HEK293T (cell line): ENCODE measurements at regions not wholly inside any gene's neighbourhood (a gene's known extent, or its start where the extent isn't known, plus 50 kb on each side); places are given as distances from the start of the nearest gene placed in this dataset.
"Not testable (repeated sequence)": the region's sequence is repeated elsewhere in the genome, so short reads cannot be mapped to it uniquely, and the experiment has no call there.

Experiments used
- CTCF ChIA-PET: fragments of 350-600 bp; formaldehyde crosslinking; extraction: SDS; loops from one replicate; lab custom pipeline; 2021; ENCODE audit warnings: antibody characterized with exemption, inconsistent platforms; lab: Yijun Ruan, JAX
- POLR2A ChIA-PET: fragments of 350-600 bp; formaldehyde crosslinking; extraction: SDS; loops from one replicate; lab custom pipeline; 2020; ENCODE audit warnings: antibody characterized with exemption, inconsistent platforms; lab: Yijun Ruan, JAX
- DNase-seq: peaks from one replicate; pipeline ENCODE4 v3.0.0; 2012; ENCODE audit warnings: mixed read lengths; ENCODE audit errors: extremely low spot score
- ARNT ChIP-seq: fragments of 450-650 bp; IDR thresholded peaks from 2 replicates; pipeline ENCODE4 v1.6.1; 2017; ENCODE audit warnings: mild to moderate bottlenecking
- BHLHE40 ChIP-seq: fragments of 450-650 bp; IDR thresholded peaks from 2 replicates; pipeline ENCODE4 v1.6.1; 2016; ENCODE audit warnings: mild to moderate bottlenecking, moderate library complexity, borderline replicate concordance
- CTBP1 ChIP-seq: fragments of 450-650 bp; IDR thresholded peaks from 2 replicates; pipeline ENCODE4 v1.6.1; 2016; ENCODE audit warnings: borderline replicate concordance
- ELF4 ChIP-seq: fragments of 450-650 bp; IDR thresholded peaks from 2 replicates; pipeline ENCODE4 v1.6.1; 2017; ENCODE audit warnings: antibody characterized with exemption
- FOXA1 ChIP-seq: fragments of 450-650 bp; IDR thresholded peaks from 2 replicates; pipeline ENCODE4 v1.6.1; 2016; ENCODE audit warnings: mild to moderate bottlenecking
- FOXK2 ChIP-seq: fragments of 450-650 bp; IDR thresholded peaks from 2 replicates; pipeline ENCODE4 v1.6.1; 2016; ENCODE audit warnings: mild to moderate bottlenecking
- FOXM1 ChIP-seq: fragments of 450-650 bp; IDR thresholded peaks from 2 replicates; pipeline ENCODE4 v1.6.1; 2017; ENCODE audit warnings: mild to moderate bottlenecking, borderline replicate concordance
- HDGF ChIP-seq: fragments of 450-650 bp; IDR thresholded peaks from 2 replicates; pipeline ENCODE4 v1.6.1; 2017; ENCODE audit warnings: antibody characterized with exemption, borderline replicate concordance
- L3MBTL2 ChIP-seq: fragments of 450-650 bp; conservative IDR thresholded peaks from 2 replicates; pipeline ENCODE4 v1.6.1; 2016; ENCODE audit warnings: mild to moderate bottlenecking
- LEF1 ChIP-seq: fragments of 450-650 bp; IDR thresholded peaks from 2 replicates; pipeline ENCODE4 v1.6.1; 2017; ENCODE audit warnings: mild to moderate bottlenecking, borderline replicate concordance
- NFRKB ChIP-seq: fragments of 450-650 bp; IDR thresholded peaks from 2 replicates; pipeline ENCODE4 v1.6.1; 2016; ENCODE audit warnings: mild to moderate bottlenecking, moderate library complexity
- SP1 ChIP-seq: fragments of 450-650 bp; IDR thresholded peaks from 2 replicates; pipeline ENCODE4 v1.6.1; 2017
- SUZ12 ChIP-seq: fragments of 450-650 bp; IDR thresholded peaks from 2 replicates; pipeline ENCODE4 v1.6.1; 2016; ENCODE audit warnings: mild to moderate bottlenecking
- TARDBP ChIP-seq: fragments of 450-650 bp; IDR thresholded peaks from 2 replicates; pipeline ENCODE4 v1.6.1; 2016
- ZNF384 ChIP-seq: fragments of 450-650 bp; IDR thresholded peaks from 2 replicates; pipeline ENCODE4 v1.6.1; 2016
- TF ChIP-seq, protein P1 (sequence below): fragments of 450-650 bp; IDR thresholded peaks from 2 replicates; pipeline ENCODE4 v1.6.1; 2016

- CTCF ChIA-PET: no interaction called here
- TF ChIP-seq ZNF384 (no peak), SUZ12 (no peak), FOXK2 (no peak), ELF4 (no peak), L3MBTL2 (no peak), BHLHE40 (no peak), CTBP1 (no peak), FOXM1 (no peak), HDGF (no peak), TARDBP (no peak), NFRKB (no peak), SP1 (no peak), LEF1 (no peak), ARNT (no peak), FOXA1 (no peak)
- TF ChIP-seq, protein P1, sequence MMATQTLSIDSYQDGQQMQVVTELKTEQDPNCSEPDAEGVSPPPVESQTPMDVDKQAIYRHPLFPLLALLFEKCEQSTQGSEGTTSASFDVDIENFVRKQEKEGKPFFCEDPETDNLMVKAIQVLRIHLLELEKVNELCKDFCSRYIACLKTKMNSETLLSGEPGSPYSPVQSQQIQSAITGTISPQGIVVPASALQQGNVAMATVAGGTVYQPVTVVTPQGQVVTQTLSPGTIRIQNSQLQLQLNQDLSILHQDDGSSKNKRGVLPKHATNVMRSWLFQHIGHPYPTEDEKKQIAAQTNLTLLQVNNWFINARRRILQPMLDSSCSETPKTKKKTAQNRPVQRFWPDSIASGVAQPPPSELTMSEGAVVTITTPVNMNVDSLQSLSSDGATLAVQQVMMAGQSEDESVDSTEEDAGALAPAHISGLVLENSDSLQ: no peak
- POLR2A ChIA-PET: no interaction called here
- no peak for DNase-seq
These were observed 252.5 kb downstream of the SMAD2 start for GRCh38 chr18:47677952-47678351.

GRCh38 chr18:47669815-47670214 lies 260.6 kb downstream of the SMAD2 start:
- TF ChIP-seq ZNF384: no peak
- TF ChIP-seq SUZ12: no peak
- TF ChIP-seq, protein P1: no peak
- ChIA-PET POLR2A (no interaction called here), CTCF (no interaction called here)
- no peak for DNase-seq

- no peak for TF ChIP-seq ZNF384
- no peak for TF ChIP-seq NFRKB
- TF ChIP-seq L3MBTL2: no peak
- TF ChIP-seq CTBP1: no peak
- TF ChIP-seq, protein P1: no peak
- TF ChIP-seq SP1: no peak
- no peak for TF ChIP-seq FOXK2
- DNase-seq: no peak
- CTCF ChIA-PET: no interaction called here
- POLR2A ChIA-PET: no interaction called here
These were observed 272.0 kb downstream of the SMAD2 start for GRCh38 chr18:47658498-47658897.

- DNase-seq: no peak
- POLR2A ChIA-PET: no interaction called here
- CTCF ChIA-PET: no interaction called here
- TF ChIP-seq NFRKB: no peak
- TF ChIP-seq ZNF384: no peak
- no peak for TF ChIP-seq ARNT
- TF ChIP-seq BHLHE40: no peak
- TF ChIP-seq SUZ12: no peak
- no peak for TF ChIP-seq LEF1
- TF ChIP-seq, protein P1: no peak
- no peak for TF ChIP-seq FOXM1
- no peak for TF ChIP-seq ELF4
These were observed 275.5 kb downstream of the SMAD2 start for GRCh38 chr18:47654988-47655387.

GRCh38 chr18:47644896-47645295 lies 285.6 kb downstream of the SMAD2 start:
- ChIA-PET CTCF (no interaction called here), POLR2A (no interaction called here)
- TF ChIP-seq L3MBTL2: no peak
- no peak for TF ChIP-seq CTBP1
- TF ChIP-seq LEF1: no peak
- TF ChIP-seq ELF4: no peak
- TF ChIP-seq SUZ12: no peak
- no peak for DNase-seq

- CTCF ChIA-PET, POLR2A ChIA-PET, DNase-seq: not testable (repeated sequence)
These were observed 292.9 kb downstream of the SMAD2 start for GRCh38 chr18:47637551-47637950.

GRCh38 chr18:47635416-47635815 lies 295.0 kb downstream of the SMAD2 start:
- POLR2A ChIA-PET: no interaction called here
- CTCF ChIA-PET: no interaction called here
- TF ChIP-seq CTBP1 (no peak), ZNF384 (no peak), ARNT (no peak), FOXK2 (no peak), LEF1 (no peak), HDGF (no peak), ELF4 (no peak), SP1 (no peak), L3MBTL2 (no peak), BHLHE40 (no peak), FOXM1 (no peak), FOXA1 (no peak), SUZ12 (no peak), TARDBP (no peak), NFRKB (no peak)
- TF ChIP-seq, protein P1: no peak
- DNase-seq: no peak
